CD4-positive, alpha-beta memory T cell (primary cell): ENCODE measurements at regions not wholly inside any gene's neighbourhood (a gene's known extent, or its start where the extent isn't known, plus 50 kb on each side); places are given as distances from the start of the nearest gene placed in this dataset.

Experiments
- CTCF ChIA-PET: fragments of 350-600 bp; sonication (Branson Sonifier 250); formaldehyde crosslinking; loops from one replicate; lab custom pipeline; 2021; ENCODE audit warnings: inconsistent platforms; ENCODE audit not compliant: partially characterized antibody; lab: Charles Lee
- POLR2A ChIA-PET: fragments of 350-600 bp; sonication (Branson Sonifier 250); formaldehyde crosslinking; loops from one replicate; lab custom pipeline; 2021; ENCODE audit not compliant: partially characterized antibody; lab: Charles Lee
- DNase-seq, 5 donors: peaks; one replicate each; pipeline versions ENCODE4 v3.0.0 to v3.0.0-alpha.2; 2020 to 2022; ENCODE audit warnings: mixed read lengths in 1 of 5
- H3K27ac ChIP-seq: one replicate; pipeline ENCODE4 v1.7.0; 2013; ENCODE audit warnings: low read depth, low read length
- H3K27me3 ChIP-seq: 2 replicates; pipeline ENCODE4 v1.7.0; 2013; ENCODE audit warnings: mild to moderate bottlenecking, low read length, moderate library complexity; ENCODE audit not compliant: insufficient read depth
- H3K36me3 ChIP-seq: 2 replicates; pipeline ENCODE4 v1.7.0; 2013; ENCODE audit warnings: mild to moderate bottlenecking, low read length, moderate library complexity; ENCODE audit not compliant: insufficient read depth
- H3K4me1 ChIP-seq: 2 replicates; pipeline ENCODE4 v1.7.0; 2013; ENCODE audit warnings: mild to moderate bottlenecking, low read length, moderate library complexity; ENCODE audit not compliant: insufficient read depth
- H3K4me3 ChIP-seq, 2 donors: one replicate each; pipeline ENCODE4 v1.7.0; 2013; ENCODE audit warnings: low read length in 2 of 2, mild to moderate bottlenecking in 1 of 2
- H3K9me3 ChIP-seq, 2 donors: one replicate each; pipeline ENCODE4 v1.7.0; 2013; ENCODE audit warnings: low read length in 2 of 2, control low read depth in 1 of 2; ENCODE audit not compliant: control insufficient read depth in 1 of 2
- H3K27ac Mint-ChIP-seq, 7 donors: one replicate each; pipeline ENCODE4 v1.8.0; 2020 to 2021; ENCODE audit warnings: mixed read lengths in 7 of 7, mild to moderate bottlenecking in 6 of 7, inconsistent platforms in 3 of 7, moderate library complexity in 3 of 7
- H3K27me3 Mint-ChIP-seq, 2 donors: one replicate each; pipeline ENCODE4 v1.8.0; 2020 to 2021; ENCODE audit warnings: mixed read lengths in 2 of 2
- H3K36me3 Mint-ChIP-seq, 2 donors: one replicate each; pipeline ENCODE4 v1.8.0; 2020 to 2021; ENCODE audit warnings: mixed read lengths in 2 of 2, inconsistent platforms in 1 of 2, mild to moderate bottlenecking in 1 of 2
- H3K4me1 Mint-ChIP-seq, 4 donors: one replicate each; pipeline ENCODE4 v1.8.0; 2020 to 2021; ENCODE audit warnings: mixed read lengths in 4 of 4, mild to moderate bottlenecking in 1 of 4
- H3K4me3 Mint-ChIP-seq, 8 donors: one replicate each; pipeline ENCODE4 v1.8.0; 2020 to 2021; ENCODE audit warnings: mixed read lengths in 8 of 8, mild to moderate bottlenecking in 7 of 8, moderate library complexity in 6 of 8, inconsistent platforms in 3 of 8
- H3K9me3 Mint-ChIP-seq, 8 donors: one replicate each; pipeline ENCODE4 v1.8.0; 2020 to 2021; ENCODE audit warnings: mixed read lengths in 8 of 8, mild to moderate bottlenecking in 5 of 8, inconsistent platforms in 3 of 8, moderate library complexity in 1 of 8
- intact Hi-C: fragments of 100-400 bp; cut with micrococcal nuclease; formaldehyde crosslinking; loops from one replicate; pipeline ENCODE4 v1.15.1; 2023

DNA sequence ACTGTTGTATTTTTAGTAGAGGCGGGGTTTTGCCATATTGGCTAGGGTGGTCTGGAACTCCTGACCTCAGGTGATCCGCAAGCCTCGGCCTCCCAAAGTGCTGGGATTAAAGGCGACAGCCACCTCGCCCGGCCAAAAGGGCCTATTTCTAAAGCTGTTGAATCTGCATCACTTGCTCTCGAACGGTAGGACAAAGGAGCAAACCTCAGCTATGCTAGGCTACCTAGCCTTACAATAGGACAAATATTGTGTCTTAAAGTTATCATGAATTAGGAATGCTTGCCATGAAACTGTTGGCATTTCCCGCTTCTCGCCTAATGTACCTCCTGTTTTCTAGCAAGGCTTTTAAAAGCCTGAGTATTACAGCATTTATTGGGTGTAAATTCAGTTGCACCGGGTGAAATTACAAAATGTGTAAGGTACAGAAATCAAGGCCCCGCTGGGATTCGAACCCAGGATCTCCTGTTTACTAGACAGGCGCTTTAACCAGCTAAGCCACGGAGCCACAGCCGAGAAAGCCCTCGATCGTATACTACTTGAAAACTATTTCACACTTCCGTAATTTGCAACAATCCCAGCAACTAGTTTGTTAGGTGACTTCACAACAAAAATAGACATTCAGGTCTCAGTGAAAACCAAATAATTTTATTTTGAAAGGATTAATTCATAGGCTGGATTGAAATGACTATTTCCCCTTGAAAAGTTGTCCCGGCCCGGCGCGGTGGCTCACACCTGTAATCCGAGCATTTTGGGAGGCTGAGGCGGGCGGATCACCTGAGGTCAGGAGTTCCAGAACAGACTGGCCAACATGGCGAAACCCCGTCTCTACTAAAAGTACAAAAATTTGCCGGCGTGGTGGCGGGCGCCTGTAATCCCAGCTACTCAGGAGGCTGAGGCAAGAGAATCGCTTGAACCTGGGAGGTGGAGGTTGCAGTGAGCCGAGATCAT lies 211.6 kb upstream of the ZNF184 start:
- Histone ChIP-seq H3K36me3 (no peaks in the 10 kb centered on the region), H3K27ac (no peak overlapping the region), H3K4me1 (peaks cover 14% of the 10 kb centered on the region), H3K9me3 (no peaks in the 10 kb centered on the region), H3K27me3 (peaks cover 28% of the 10 kb centered on the region), H3K4me3 (no peak overlapping the region)
- intact Hi-C loops: loop anchor here (5.0 to 10.0 kb wide), 3 partner anchors 213 to 1360 kb away; partner anchors contain the start of gene POM121L2
- peak overlapping the region in 5 of 7 donors; percentile 25 to 99 (median 76) for H3K27ac Mint-ChIP-seq
- peak; percentile 48 to 82 (median 60) for DNase-seq
- CTCF ChIA-PET: no interaction called here
- H3K36me3 Mint-ChIP-seq: peaks cover 0 to 18% of the 10 kb centered on the region in 2 donors
- POLR2A ChIA-PET: interaction anchor here (0.7 to 1.1 kb wide), 3 partner anchors 9 to 1227 kb away, joined by 3 to 5 read pairs (median 3); no protein-coding TSS in a partner anchor
- peaks cover 0 to 51% (median 20%) of the 10 kb centered on the region in 8 donors for H3K9me3 Mint-ChIP-seq
- peaks cover 16 to 29% (median 21%) of the 10 kb centered on the region in 4 donors for H3K4me1 Mint-ChIP-seq
- H3K27me3 Mint-ChIP-seq: peaks cover 28 to 40% of the 10 kb centered on the region in 2 donors
- peak overlapping the region in 7 of 8 donors; percentile 6 to 87 (median 43) for H3K4me3 Mint-ChIP-seq

- no peak for DNase-seq
- intact Hi-C loops: loop anchor here (10.0 kb wide), 2 partner anchors 135 to 1355 kb away; no protein-coding TSS in a partner anchor
- H3K4me1 Mint-ChIP-seq: peaks cover 0 to 14% (median 6%) of the 10 kb centered on the region in 4 donors
- H3K4me3 ChIP-seq: no peak overlapping the region
- no peaks in the 10 kb centered on the region for H3K4me1 ChIP-seq
- no peak overlapping the region for H3K27ac ChIP-seq
- no peaks in the 10 kb centered on the region for H3K36me3 ChIP-seq
- H3K27me3 Mint-ChIP-seq: peaks cover 53% of the 10 kb centered on the region in 2 donors
- CTCF ChIA-PET: interaction anchor here (2.5 kb wide), 1 partner anchor 8 kb away, joined by 6 read pairs; no protein-coding TSS in a partner anchor
- H3K4me3 Mint-ChIP-seq: peak overlapping the region in 6 of 8 donors; percentile 26 to 66 (median 52)
- H3K9me3 Mint-ChIP-seq: peaks cover 2 to 46% (median 24%) of the 10 kb centered on the region in 8 donors
- H3K36me3 Mint-ChIP-seq: peaks cover 0 to 6% of the 10 kb centered on the region in 2 donors
- peak overlapping the region in 4 of 7 donors; percentile 70 to 99 (median 90) for H3K27ac Mint-ChIP-seq
- no peaks in the 10 kb centered on the region for H3K9me3 ChIP-seq
- H3K27me3 ChIP-seq: peaks cover 34% of the 10 kb centered on the region
- POLR2A ChIA-PET: no interaction called here
Measured at GRCh38 chr6:27679964-27680694, 207.2 kb upstream of the ZNF184 start.

GRCh38 chr6:27679308-27679963 lies 206.5 kb upstream of the ZNF184 start:
- no peak for DNase-seq
- ChIA-PET CTCF (interaction anchor here (2.5 kb wide), 1 partner anchor 9 kb away, joined by 6 read pairs; no protein-coding TSS in a partner anchor), POLR2A (no interaction called here)
- H3K27ac ChIP-seq: no peak overlapping the region
- Mint-ChIP-seq H3K36me3 (peaks cover 0 to 3% of the 10 kb centered on the region in 2 donors), H3K4me1 (peaks cover 0 to 14% (median 4%) of the 10 kb centered on the region in 4 donors), H3K27ac (peak overlapping the region in 5 of 7 donors; percentile 11 to 99 (median 86)), H3K4me3 (peak overlapping the region in 5 of 8 donors; percentile 14 to 66 (median 47)), H3K27me3 (peaks cover 51 to 54% of the 10 kb centered on the region in 2 donors), H3K9me3 (peaks cover 2 to 41% (median 25%) of the 10 kb centered on the region in 8 donors)
- H3K27me3 ChIP-seq: peaks cover 34% of the 10 kb centered on the region
- H3K4me1 ChIP-seq: no peaks in the 10 kb centered on the region
- H3K36me3 ChIP-seq: no peaks in the 10 kb centered on the region
- H3K4me3 ChIP-seq: no peak overlapping the region
- no peaks in the 10 kb centered on the region for H3K9me3 ChIP-seq
- intact Hi-C loops: loop anchor here (10.0 kb wide), 1 partner anchor 135 kb away; no protein-coding TSS in a partner anchor

- peaks cover under 1 to 15% (median 4%) of the 10 kb centered on the region in 4 donors for H3K4me1 Mint-ChIP-seq
- Histone ChIP-seq H3K4me1 (no peaks in the 10 kb centered on the region), H3K36me3 (no peaks in the 10 kb centered on the region), H3K9me3 (no peaks in the 10 kb centered on the region), H3K4me3 (no peak overlapping the region), H3K27me3 (peaks cover 34% of the 10 kb centered on the region), H3K27ac (no peak overlapping the region)
- H3K9me3 Mint-ChIP-seq: peaks cover 2 to 41% (median 31%) of the 10 kb centered on the region in 8 donors
- intact Hi-C loops: loop anchor here (10.0 kb wide), 1 partner anchor 134 kb away; no protein-coding TSS in a partner anchor
- H3K27ac Mint-ChIP-seq: peak overlapping the region in 4 of 7 donors; percentile 57 to 78 (median 66)
- H3K36me3 Mint-ChIP-seq: peaks cover 0 to 3% of the 10 kb centered on the region in 2 donors
- no peak for DNase-seq
- H3K4me3 Mint-ChIP-seq: peak overlapping the region in 1 of 8 donors; percentile 40
- CTCF ChIA-PET: interaction anchor here (2.5 kb wide), 1 partner anchor 10 kb away, joined by 6 read pairs; no protein-coding TSS in a partner anchor
- H3K27me3 Mint-ChIP-seq: peaks cover 60 to 63% of the 10 kb centered on the region in 2 donors
- POLR2A ChIA-PET: no interaction called here
Measured at GRCh38 chr6:27678469-27678868, 205.6 kb upstream of the ZNF184 start.

DNA sequence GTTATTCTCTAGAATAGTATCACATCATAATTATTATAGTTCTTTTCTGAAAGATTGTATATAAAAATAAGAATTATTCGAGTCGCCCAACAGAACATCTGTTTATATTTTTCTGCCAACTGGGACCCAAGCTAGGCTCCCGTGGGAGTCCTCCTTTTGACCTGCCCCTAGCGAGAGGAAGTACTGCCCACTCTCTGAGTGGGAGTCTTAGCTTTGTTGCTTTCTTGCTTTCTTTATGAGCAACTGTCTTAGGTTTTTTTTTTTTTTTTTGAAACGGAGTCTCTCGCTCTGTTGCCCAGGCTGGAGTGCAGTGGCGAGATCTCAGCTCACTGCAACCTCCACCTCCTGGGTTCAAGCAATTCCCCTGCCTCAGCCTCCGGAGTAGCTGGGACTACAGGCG lies 202.0 kb upstream of the ZNF184 start:
- no peaks in the 10 kb centered on the region for H3K9me3 ChIP-seq
- no peak overlapping the region for H3K4me3 ChIP-seq
- H3K27ac ChIP-seq: no peak overlapping the region
- ChIA-PET POLR2A (interaction anchor here (0.7 kb wide), 1 partner anchor 53 kb away, joined by 3 read pairs; no protein-coding TSS in a partner anchor), CTCF (no interaction called here)
- peaks cover 5% of the 10 kb centered on the region for H3K4me1 ChIP-seq
- Mint-ChIP-seq H3K36me3 (peaks cover 0 to 3% of the 10 kb centered on the region in 2 donors), H3K27me3 (peaks cover 59 to 62% of the 10 kb centered on the region in 2 donors), H3K4me1 (peaks cover 8 to 27% (median 15%) of the 10 kb centered on the region in 4 donors), H3K27ac (no peak overlapping the region), H3K4me3 (no peak overlapping the region), H3K9me3 (peaks cover 6 to 48% (median 35%) of the 10 kb centered on the region in 8 donors)
- DNase-seq: no peak
- intact Hi-C loops: loop anchor here (5.0 to 10.0 kb wide), 2 partner anchors 130 to 378 kb away; no protein-coding TSS in a partner anchor
- peaks cover 33% of the 10 kb centered on the region for H3K27me3 ChIP-seq
- H3K36me3 ChIP-seq: no peaks in the 10 kb centered on the region

GRCh38 chr6:27672113-27672799 lies 199.4 kb upstream of the ZNF184 start:
- peaks cover 5 to 59% (median 41%) of the 10 kb centered on the region in 8 donors for H3K9me3 Mint-ChIP-seq
- peak overlapping the region in 4 of 7 donors; percentile 32 to 86 (median 76) for H3K27ac Mint-ChIP-seq
- ChIA-PET CTCF (no interaction called here), POLR2A (interaction anchor here (0.6 to 0.9 kb wide), 2 partner anchors 159 to 219 kb away, joined by 3 read pairs; a partner anchor contains a TSS)
- Histone ChIP-seq H3K9me3 (no peaks in the 10 kb centered on the region), H3K27ac (no peak overlapping the region), H3K4me1 (peaks cover 14% of the 10 kb centered on the region), H3K36me3 (no peaks in the 10 kb centered on the region), H3K4me3 (no peak overlapping the region), H3K27me3 (peaks cover 50% of the 10 kb centered on the region)
- H3K4me1 Mint-ChIP-seq: peaks cover 10 to 41% (median 26%) of the 10 kb centered on the region in 4 donors
- peak overlapping the region; percentile 10 to 73 (median 46) for H3K4me3 Mint-ChIP-seq
- H3K27me3 Mint-ChIP-seq: peaks cover 63 to 65% of the 10 kb centered on the region in 2 donors
- H3K36me3 Mint-ChIP-seq: peaks cover 4 to 5% of the 10 kb centered on the region in 2 donors
- intact Hi-C loops: loop anchor here (2.0 to 10.0 kb wide), 3 partner anchors 15 to 375 kb away; no protein-coding TSS in a partner anchor
- DNase-seq: peak in 2 of 5 donors; percentile 29
